ENCODE measurements at regions not wholly inside any gene's neighbourhood (a gene's known extent, or its start where the extent isn't known, plus 50 kb on each side); places are given as distances from the start of the nearest gene placed in this dataset.
A peak's percentile ranks its signal among the peaks of the same experiment; 100 is the strongest.

- Histone ChIP-seq H3K36me3 (replicated peaks in 1 of 2; ENCODE audit: control extremely low read depth in 1 of 2, control insufficient read depth in 1 of 2, extremely low read depth in 1 of 2, insufficient read depth in 2 of 2, low read length in 1 of 2) (no peaks in the 10 kb centered on the region), H3K27ac (ENCODE audit: low read length in 2 of 2) (peak overlapping the region; percentile 22 to 63), H2AFZ (ENCODE audit: insufficient read depth, low read depth, low read length, poor library complexity, severe bottlenecking) (peak overlapping the region; percentile 12), H4K20me1 (ENCODE audit: control insufficient read depth, insufficient read depth, low read length, poor library complexity, severe bottlenecking) (no peaks in the 10 kb centered on the region), H3K9me3 (ENCODE audit: control extremely low read depth in 1 of 3, control insufficient read depth in 2 of 3, insufficient read depth in 1 of 3, low read length in 2 of 3) (no peaks in the 10 kb centered on the region), H3K9ac (ENCODE audit: low read length) (no peak overlapping the region), H3K4me2 (replicated peaks; ENCODE audit: low read depth, low read length, poor library complexity, severe bottlenecking) (peak overlapping the region; percentile 57), H3K79me2 (ENCODE audit: control insufficient read depth, insufficient read depth, low read length) (no peaks in the 10 kb centered on the region), H3K4me1 (ENCODE audit: control insufficient read depth in 2 of 2, insufficient read depth in 2 of 2, low read length in 2 of 2) (peaks cover 18 to 23% of the 10 kb centered on the region in 2 donors), H3K27me3 (replicated peaks in 1 of 4; ENCODE audit: control extremely low read depth in 1 of 4, control insufficient read depth in 3 of 4, insufficient read depth in 4 of 4, low read length in 3 of 4) (no peaks in the 10 kb centered on the region), H3K4me3 (ENCODE audit: control extremely low read depth in 1 of 5, extremely low read depth in 1 of 5, insufficient read depth in 1 of 5, low read depth in 2 of 5, low read length in 4 of 5) (peak overlapping the region in 1 of 5 experiments; percentile 14)
- ATAC-seq (ENCODE audit: low read depth) (peak; percentile 94), DNase-seq (peak; percentile 68)
- H3K4me3 Mint-ChIP-seq = peak overlapping the region; percentile 21
- no peaks in the 10 kb centered on the region for H3K27me3 Mint-ChIP-seq
- H3K9me3 Mint-ChIP-seq (ENCODE audit: insufficient read depth) = no peaks in the 10 kb centered on the region
- intact Hi-C loops (cut with micrococcal nuclease) = no loop called here
- POLR2A ChIA-PET = no interaction called here
- CTCF ChIA-PET = no interaction called here
- TF ChIP-seq EZH2 (IDR thresholded peaks at IDR 0.05; ENCODE audit: borderline replicate concordance, insufficient read depth, low read depth, low read length, poor library complexity, severe bottlenecking) (no peak), CTCF (IDR thresholded peaks at IDR 0.05) (no peak)
- peaks cover 36% of the 10 kb centered on the region for H3K4me1 Mint-ChIP-seq
- H3K27ac Mint-ChIP-seq = peak overlapping the region; percentile 69
Observed at GRCh38 chr2:194104687-194105086, 1552.3 kb upstream of the SLC39A10 start.

GRCh38 chr2:194103941-194104659, 1552.9 kb upstream of the SLC39A10 start:
- DNase-seq = peak; percentile 7
- no peak for TF ChIP-seq EZH2 (IDR thresholded peaks at IDR 0.05; ENCODE audit: borderline replicate concordance, insufficient read depth, low read depth, low read length, poor library complexity, severe bottlenecking)
- TF ChIP-seq CTCF (IDR thresholded peaks at IDR 0.05) = no peak
- Histone ChIP-seq H3K9ac (ENCODE audit: low read length) (no peak overlapping the region), H3K4me1 (ENCODE audit: control insufficient read depth in 2 of 2, insufficient read depth in 2 of 2, low read length in 2 of 2) (peaks cover 18 to 23% of the 10 kb centered on the region in 2 donors), H3K36me3 (replicated peaks in 1 of 2; ENCODE audit: control extremely low read depth in 1 of 2, control insufficient read depth in 1 of 2, extremely low read depth in 1 of 2, insufficient read depth in 2 of 2, low read length in 1 of 2) (no peaks in the 10 kb centered on the region), H3K4me3 (ENCODE audit: control extremely low read depth in 1 of 5, extremely low read depth in 1 of 5, insufficient read depth in 1 of 5, low read depth in 2 of 5, low read length in 4 of 5) (no peak overlapping the region), H2AFZ (ENCODE audit: insufficient read depth, low read depth, low read length, poor library complexity, severe bottlenecking) (peak overlapping the region; percentile 32), H3K27ac (ENCODE audit: low read length in 2 of 2) (peak overlapping the region in 1 of 2 donors; percentile 63), H4K20me1 (ENCODE audit: control insufficient read depth, insufficient read depth, low read length, poor library complexity, severe bottlenecking) (no peaks in the 10 kb centered on the region), H3K9me3 (ENCODE audit: control extremely low read depth in 1 of 3, control insufficient read depth in 2 of 3, insufficient read depth in 1 of 3, low read length in 2 of 3) (no peaks in the 10 kb centered on the region), H3K4me2 (replicated peaks; ENCODE audit: low read depth, low read length, poor library complexity, severe bottlenecking) (peak overlapping the region; percentile 57), H3K79me2 (ENCODE audit: control insufficient read depth, insufficient read depth, low read length) (no peaks in the 10 kb centered on the region), H3K27me3 (replicated peaks in 1 of 4; ENCODE audit: control extremely low read depth in 1 of 4, control insufficient read depth in 3 of 4, insufficient read depth in 4 of 4, low read length in 3 of 4) (no peaks in the 10 kb centered on the region)
- ChIA-PET POLR2A (no interaction called here), CTCF (no interaction called here)
- H3K27ac Mint-ChIP-seq = peak overlapping the region; percentile 59
- ATAC-seq (ENCODE audit: low read depth) = no peak
- H3K4me3 Mint-ChIP-seq = no peak overlapping the region
- no peaks in the 10 kb centered on the region for H3K9me3 Mint-ChIP-seq (ENCODE audit: insufficient read depth)
- intact Hi-C loops (cut with micrococcal nuclease) = no loop called here
- WGBS (ENCODE audit: insufficient coverage) = no CpG with 5 or more reads among the region's 2 CpGs
- no peaks in the 10 kb centered on the region for H3K27me3 Mint-ChIP-seq
- H3K4me1 Mint-ChIP-seq = peaks cover 36% of the 10 kb centered on the region

Data from B cell (primary cell).